ENCODE measurements at regions not wholly inside any gene's neighbourhood (a gene's known extent, or its start where the extent isn't known, plus 50 kb on each side); places are given as distances from the start of the nearest gene placed in this dataset.

DNA sequence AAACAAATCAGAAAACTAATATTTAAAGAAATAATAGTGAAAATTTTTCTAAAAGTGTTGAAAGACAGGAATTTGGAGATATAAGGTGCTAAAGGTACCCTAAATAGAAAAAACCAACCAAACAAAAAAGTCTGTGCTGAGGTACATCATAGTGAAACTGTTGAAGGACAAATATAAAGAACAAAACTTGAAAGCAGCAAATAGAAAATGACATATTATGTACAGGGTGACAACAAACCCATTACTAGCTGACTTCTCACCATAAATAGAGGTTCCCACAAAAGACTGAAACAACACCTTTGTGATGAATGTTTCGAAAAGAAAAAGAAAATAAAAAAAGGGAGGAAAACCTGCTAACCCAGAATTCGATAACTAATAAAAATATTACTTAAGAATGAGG, 502.5 kb upstream of the NECTIN3 start:
- TF ChIP-seq CTCF (IDR thresholded peaks at IDR 0.05; ENCODE audit: low read depth, low read length) = no peak
- no peak overlapping the region for H3K4me3 ChIP-seq (ENCODE audit: low read depth, low read length)
- in situ Hi-C loops (cut with HindIII; ENCODE audit: low sequenced_read_pairs) = no loop called here
- DNase-seq (ENCODE audit: low read depth, low spot score) = no peak

DNA sequence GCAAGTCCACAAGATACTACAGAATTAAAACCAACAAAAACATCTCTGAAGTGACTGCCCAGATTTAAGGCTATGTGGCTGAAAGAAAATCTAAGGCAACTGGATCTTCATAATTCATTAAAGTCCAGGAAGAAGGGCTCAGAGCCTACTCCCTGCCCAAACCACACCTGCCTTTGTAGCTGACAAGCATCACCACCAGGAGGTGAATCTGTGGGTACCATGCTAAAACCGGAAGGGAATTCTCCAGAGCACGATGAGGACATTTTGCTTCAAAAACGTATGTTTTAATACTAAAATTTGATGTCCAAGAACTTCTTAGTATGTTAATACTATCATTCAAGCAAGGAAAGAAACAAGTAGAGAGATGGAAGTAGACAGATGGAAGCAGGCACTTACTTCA, 495.9 kb upstream of the NECTIN3 start:
- no peak overlapping the region for H3K4me3 ChIP-seq (ENCODE audit: low read depth, low read length)
- in situ Hi-C loops (cut with HindIII; ENCODE audit: low sequenced_read_pairs) = no loop called here
- DNase-seq (ENCODE audit: low read depth, low spot score) = no peak
- TF ChIP-seq CTCF (IDR thresholded peaks at IDR 0.05; ENCODE audit: low read depth, low read length) = no peak

- in situ Hi-C loops (cut with HindIII; ENCODE audit: low sequenced_read_pairs) = no loop called here
- H3K4me3 ChIP-seq (ENCODE audit: low read depth, low read length) = no peak overlapping the region
- DNase-seq (ENCODE audit: low read depth, low spot score) = peak; percentile 89
- no peak for TF ChIP-seq CTCF (IDR thresholded peaks at IDR 0.05; ENCODE audit: low read depth, low read length)
Observed at GRCh38 chr3:110576960-110577359, 494.7 kb upstream of the NECTIN3 start.

- DNase-seq (ENCODE audit: low read depth, low spot score) = no peak
- no peak overlapping the region for H3K4me3 ChIP-seq (ENCODE audit: low read depth, low read length)
- in situ Hi-C loops (cut with HindIII; ENCODE audit: low sequenced_read_pairs) = no loop called here
Observed at GRCh38 chr3:110577854-110578253, 493.8 kb upstream of the NECTIN3 start.

GRCh38 chr3:110579840-110580550, 491.6 kb upstream of the NECTIN3 start:
- H3K4me3 ChIP-seq (ENCODE audit: low read depth, low read length) = no peak overlapping the region
- no peak for TF ChIP-seq CTCF (IDR thresholded peaks at IDR 0.05; ENCODE audit: low read depth, low read length)
- peak; percentile 80 for DNase-seq (ENCODE audit: low read depth, low spot score)
- in situ Hi-C loops (cut with HindIII; ENCODE audit: low sequenced_read_pairs) = no loop called here

More at GRCh38 chr3:110577854-110578253, 493.8 kb upstream of the NECTIN3 start:
- TF ChIP-seq CTCF (IDR thresholded peaks at IDR 0.05; ENCODE audit: low read depth, low read length) = no peak

DNA sequence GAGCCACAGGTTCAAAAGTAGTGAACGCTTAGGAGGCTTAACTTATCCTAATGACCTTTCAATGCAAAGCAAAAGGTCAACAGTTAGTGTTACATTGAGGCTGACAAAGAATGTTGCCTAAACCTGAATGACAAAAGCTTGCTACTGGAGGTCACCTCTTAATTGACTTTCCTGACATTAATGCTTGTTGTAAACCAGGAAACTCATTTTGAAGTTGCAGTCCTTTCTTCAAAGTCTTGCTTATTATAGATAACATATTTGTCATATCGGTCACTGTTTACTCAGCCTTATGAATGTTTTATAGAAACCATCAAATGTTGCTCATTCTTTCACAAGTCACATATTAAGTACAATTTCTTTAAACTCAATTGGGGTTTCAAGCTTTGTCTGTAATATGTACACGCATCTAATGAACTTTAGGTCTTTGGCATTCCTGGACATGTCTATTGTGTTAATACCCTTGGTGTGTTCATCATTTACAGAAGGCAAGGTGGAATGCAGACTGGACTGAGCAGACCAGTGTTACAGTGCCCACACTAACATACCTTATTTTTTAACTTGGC, 488.2 kb upstream of the NECTIN3 start:
- DNase-seq (ENCODE audit: low read depth, low spot score) = no peak
- no peak for TF ChIP-seq CTCF (IDR thresholded peaks at IDR 0.05; ENCODE audit: low read depth, low read length)
- in situ Hi-C loops (cut with HindIII; ENCODE audit: low sequenced_read_pairs) = no loop called here
- H3K4me3 ChIP-seq (ENCODE audit: low read depth, low read length) = no peak overlapping the region
